ENCODE measurements at regions not wholly inside any gene's neighbourhood (a gene's known extent, or its start where the extent isn't known, plus 50 kb on each side); places are given as distances from the start of the nearest gene placed in this dataset.
"Not testable (repeated sequence)": the region's sequence is repeated elsewhere in the genome, so short reads cannot be mapped to it uniquely, and the experiment has no call there.

DNA sequence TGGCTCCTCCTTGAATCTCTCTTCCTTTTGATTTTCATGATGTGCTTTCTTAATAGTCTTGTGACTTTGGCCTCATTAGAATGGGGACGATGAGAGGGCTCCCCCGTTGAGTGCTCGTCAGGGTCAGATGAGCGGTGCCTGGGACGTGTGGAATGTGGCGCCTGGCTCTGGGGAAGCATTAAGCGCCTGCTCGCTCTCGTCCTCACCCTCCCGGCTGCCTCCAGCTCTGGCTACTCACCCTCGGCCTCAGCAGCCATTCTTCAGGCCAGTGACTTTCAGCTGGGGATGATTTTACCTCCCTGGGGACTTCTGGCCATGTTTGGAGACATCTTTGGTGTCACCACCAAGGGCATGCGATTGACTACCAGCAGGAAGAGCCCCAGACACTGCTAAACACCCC is 69.7 kb downstream of the RPS6KA4 start:
- no peak for TF ChIP-seq CTCF (IDR thresholded peaks at IDR 0.05; ENCODE audit: low read depth, low read length)
- no peak for DNase-seq (ENCODE audit: extremely low read depth, low read depth)

- TF ChIP-seq CTCF (IDR thresholded peaks at IDR 0.05; ENCODE audit: low read depth, low read length) = no peak
- DNase-seq (ENCODE audit: extremely low read depth, low read depth) = no peak
These were observed 71.0 kb downstream of the RPS6KA4 start for GRCh38 chr11:64429970-64430369.

GRCh38 chr11:64430645-64431044 is 71.7 kb downstream of the RPS6KA4 start:
- TF ChIP-seq CTCF (IDR thresholded peaks at IDR 0.05; ENCODE audit: low read depth, low read length) = no peak
- no peak for DNase-seq (ENCODE audit: extremely low read depth, low read depth)

DNA sequence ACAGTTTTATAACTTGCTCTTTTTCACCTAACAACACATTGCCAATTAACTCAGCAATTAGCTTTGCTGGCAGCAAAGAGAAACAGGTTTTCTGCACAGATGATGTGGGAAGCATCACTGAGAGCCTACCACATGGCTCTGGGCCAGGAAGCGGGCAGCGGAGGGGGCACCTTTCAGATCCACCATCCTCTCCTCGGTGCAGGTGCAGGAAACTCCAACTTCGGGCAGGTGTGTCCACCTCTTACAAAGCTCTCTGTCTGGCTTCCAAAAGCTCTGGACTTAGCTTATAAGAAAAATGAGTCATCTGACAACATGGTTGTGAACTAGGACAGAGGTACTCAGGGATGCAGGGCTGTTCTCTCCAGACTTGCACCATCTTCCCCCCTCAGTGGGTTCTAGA is 77.0 kb downstream of the RPS6KA4 start:
- DNase-seq (ENCODE audit: extremely low read depth, low read depth) = no peak
- TF ChIP-seq CTCF (IDR thresholded peaks at IDR 0.05; ENCODE audit: low read depth, low read length) = no peak

- no peak for DNase-seq (ENCODE audit: extremely low read depth, low read depth)
These were observed 78.5 kb downstream of the RPS6KA4 start for GRCh38 chr11:64437426-64437825.

DNA sequence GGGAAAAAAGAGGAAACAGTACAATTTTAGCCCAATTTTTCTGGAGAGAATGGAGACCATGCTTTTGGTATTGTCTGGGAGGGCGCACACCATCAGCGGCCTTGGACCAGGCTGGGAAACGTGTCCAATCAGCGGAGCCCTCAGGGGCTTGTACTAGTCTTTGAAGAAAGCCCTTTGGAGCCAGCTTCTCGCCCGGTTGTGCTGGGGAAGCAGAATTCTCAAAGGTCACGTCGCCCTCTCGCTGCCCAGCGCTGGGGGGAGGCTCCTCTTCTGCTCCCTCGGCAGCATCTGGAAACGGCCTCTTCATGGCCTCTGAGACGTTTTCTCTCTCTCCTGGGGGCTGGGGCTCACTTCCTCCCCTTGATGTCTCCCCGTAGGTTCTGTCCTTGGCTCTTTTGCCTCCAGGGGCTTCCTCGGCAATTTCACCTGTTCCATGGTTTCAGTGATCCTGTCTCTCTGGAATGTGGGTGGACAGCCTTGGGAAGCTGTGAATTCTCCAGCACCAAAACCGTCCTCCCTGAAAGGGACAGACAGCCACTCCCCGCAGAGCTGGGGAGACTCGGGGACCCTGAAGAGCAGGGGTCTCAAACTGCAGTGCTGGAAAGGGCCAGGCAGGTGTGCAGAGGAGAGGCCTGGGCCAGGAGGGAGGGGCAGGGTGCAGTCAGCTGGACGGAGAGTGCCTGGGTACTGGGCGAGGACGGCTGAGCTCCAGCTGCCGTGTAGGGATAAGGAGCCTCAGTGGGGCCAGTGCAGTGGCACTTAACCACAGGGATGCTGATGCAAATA is 80.2 kb downstream of the RPS6KA4 start:
- no peak for TF ChIP-seq CTCF (IDR thresholded peaks at IDR 0.05; ENCODE audit: low read depth, low read length)
- DNase-seq (ENCODE audit: extremely low read depth, low read depth) = no peak

More at GRCh38 chr11:64437426-64437825, 78.5 kb downstream of the RPS6KA4 start:
- TF ChIP-seq CTCF (IDR thresholded peaks at IDR 0.05; ENCODE audit: low read depth, low read length) = no peak

DNA sequence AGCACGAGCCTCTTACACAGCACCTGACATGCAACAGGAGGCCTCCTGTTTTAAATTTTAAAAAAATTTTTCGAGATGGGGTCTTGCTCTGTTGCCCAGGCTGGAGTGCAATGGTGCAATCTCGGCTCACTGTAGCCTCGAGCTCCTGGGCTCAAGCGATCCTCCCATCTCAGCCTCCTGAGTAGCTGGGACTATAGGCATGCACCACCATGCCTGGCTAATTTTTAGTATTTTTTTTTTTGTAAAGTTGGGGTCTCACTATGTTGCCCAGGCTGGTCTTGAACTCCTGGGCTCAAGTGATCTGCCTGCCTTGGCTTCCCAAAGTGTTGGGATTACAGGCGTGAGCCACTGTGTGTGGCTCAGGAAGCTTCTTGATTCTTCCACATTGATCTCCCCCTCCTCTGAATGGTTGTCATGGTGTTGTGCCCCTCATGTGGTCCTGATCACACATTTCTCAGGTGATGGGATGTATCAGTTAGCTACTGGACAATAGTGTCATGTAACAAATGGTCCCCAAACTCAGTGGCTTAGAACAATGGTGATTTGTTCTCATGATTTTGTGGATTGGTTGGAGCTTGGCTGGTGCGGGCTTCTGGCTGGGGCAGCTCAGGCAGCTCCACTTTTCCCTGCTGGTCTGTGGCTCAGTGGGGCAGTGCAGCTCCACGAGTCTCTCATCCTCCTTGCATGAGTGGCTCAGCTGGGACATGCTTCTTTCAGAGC is 81.0 kb downstream of the RPS6KA4 start:
- DNase-seq (ENCODE audit: extremely low read depth, low read depth) = not testable (repeated sequence)
